GM23248 (cell line): ENCODE measurements at regions not wholly inside any gene's neighbourhood (a gene's known extent, or its start where the extent isn't known, plus 50 kb on each side); places are given as distances from the start of the nearest gene placed in this dataset.

Experiments used
- EZH2 ChIP-seq: fragments of 200-600 bp; sonication (generic); IDR thresholded peaks from 2 replicates; pipeline ENCODE4 v1.6.1; 2018; ENCODE audit warnings: antibody characterized with exemption, mild to moderate bottlenecking; ENCODE audit not compliant: insufficient read depth, poor library complexity, severe bottlenecking
- EZH2phosphoT487 ChIP-seq: fragments of 200-600 bp; sonication (generic); IDR thresholded peaks from 2 replicates; pipeline ENCODE4 v1.6.1; 2018; ENCODE audit warnings: antibody characterized with exemption, moderate library complexity, mild to moderate bottlenecking, low read depth; ENCODE audit not compliant: insufficient read depth

- TF ChIP-seq EZH2phosphoT487, result no peak
- TF ChIP-seq EZH2, result no peak
These were observed 142.0 kb upstream of the MCHR2 start for GRCh38 chr6:100135977-100136376.
